CD4-positive, alpha-beta T cell treated with Interleukin-2 at 100 ng/mL for 4 hours (primary cell): ENCODE measurements at regions not wholly inside any gene's neighbourhood (a gene's known extent, or its start where the extent isn't known, plus 50 kb on each side); places are given as distances from the start of the nearest gene placed in this dataset.

Source experiments
- DNase-seq: peaks from one replicate; pipeline ENCODE4 v3.0.0-alpha.2; 2020; ENCODE audit warnings: low spot score

DNA sequence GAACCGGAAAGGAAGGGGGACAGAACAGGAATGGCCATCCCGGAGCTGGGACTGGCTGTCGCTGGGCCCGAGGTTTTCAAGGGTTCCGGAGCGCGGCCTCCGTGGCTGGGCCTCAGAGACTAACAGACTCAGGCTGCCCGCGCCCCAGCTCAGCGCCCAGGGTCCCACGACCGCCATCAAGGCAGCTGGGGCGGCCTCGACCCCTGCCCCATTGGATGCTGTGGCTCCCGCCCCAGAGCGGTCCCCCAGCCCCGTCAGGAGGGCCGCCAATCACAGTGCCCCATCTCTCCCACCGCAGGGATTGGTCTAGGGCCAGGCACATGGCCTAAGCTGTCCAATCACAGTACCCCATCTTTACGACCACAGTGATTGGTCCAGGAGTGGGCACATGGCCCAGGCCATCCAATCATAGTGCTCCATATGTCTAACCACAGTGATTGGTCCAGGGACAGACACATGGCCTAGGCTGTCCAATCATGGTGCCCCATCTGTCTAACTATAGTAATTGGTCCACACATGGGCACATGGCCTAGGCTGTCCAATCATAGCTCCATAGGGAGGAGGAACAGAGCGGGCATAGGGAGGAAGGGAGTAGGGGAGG lies 105.3 kb upstream of the NKX1-1 start:
- DNase-seq = peak; percentile 10

DNA sequence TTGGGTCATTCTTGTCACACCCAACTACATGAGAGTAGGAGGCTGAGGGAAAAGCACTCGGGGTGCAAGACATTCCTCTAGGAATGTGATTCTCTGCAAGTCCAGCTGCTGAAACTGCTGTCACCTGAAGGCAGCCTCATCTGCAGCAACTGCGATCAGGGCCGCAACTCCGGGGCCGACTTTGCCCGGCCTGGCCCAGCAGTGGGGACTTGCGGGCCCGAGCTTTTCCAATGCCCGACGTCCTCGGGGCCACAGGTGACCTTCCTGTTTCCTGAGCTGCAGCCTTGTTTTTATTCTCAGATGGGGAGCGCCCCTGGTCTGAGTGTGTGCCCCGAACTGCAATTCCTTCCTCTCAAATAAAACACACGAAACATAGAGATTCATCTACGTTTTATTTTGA lies 104.7 kb upstream of the NKX1-1 start:
- no peak for DNase-seq

DNA sequence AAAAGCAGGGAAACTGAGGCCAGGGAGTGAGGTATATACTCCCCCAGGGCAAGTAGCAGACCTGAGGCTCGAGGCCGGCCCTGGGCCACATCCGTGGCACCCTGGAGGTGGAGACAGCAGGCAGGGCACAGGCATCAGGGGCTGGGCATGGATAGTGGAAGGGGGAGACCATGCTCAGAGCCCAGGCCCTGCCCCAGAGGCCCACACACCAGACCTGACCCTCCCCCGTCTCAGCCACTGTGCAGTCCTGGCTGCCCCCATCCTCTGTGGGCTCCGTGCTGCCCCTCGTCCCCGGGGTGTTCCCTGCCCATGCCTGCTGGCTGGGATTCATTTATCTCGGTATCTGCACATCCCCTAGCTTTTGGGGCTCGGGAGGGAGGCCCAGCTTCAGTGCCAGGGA lies 103.1 kb upstream of the NKX1-1 start:
- DNase-seq = no peak

DNA sequence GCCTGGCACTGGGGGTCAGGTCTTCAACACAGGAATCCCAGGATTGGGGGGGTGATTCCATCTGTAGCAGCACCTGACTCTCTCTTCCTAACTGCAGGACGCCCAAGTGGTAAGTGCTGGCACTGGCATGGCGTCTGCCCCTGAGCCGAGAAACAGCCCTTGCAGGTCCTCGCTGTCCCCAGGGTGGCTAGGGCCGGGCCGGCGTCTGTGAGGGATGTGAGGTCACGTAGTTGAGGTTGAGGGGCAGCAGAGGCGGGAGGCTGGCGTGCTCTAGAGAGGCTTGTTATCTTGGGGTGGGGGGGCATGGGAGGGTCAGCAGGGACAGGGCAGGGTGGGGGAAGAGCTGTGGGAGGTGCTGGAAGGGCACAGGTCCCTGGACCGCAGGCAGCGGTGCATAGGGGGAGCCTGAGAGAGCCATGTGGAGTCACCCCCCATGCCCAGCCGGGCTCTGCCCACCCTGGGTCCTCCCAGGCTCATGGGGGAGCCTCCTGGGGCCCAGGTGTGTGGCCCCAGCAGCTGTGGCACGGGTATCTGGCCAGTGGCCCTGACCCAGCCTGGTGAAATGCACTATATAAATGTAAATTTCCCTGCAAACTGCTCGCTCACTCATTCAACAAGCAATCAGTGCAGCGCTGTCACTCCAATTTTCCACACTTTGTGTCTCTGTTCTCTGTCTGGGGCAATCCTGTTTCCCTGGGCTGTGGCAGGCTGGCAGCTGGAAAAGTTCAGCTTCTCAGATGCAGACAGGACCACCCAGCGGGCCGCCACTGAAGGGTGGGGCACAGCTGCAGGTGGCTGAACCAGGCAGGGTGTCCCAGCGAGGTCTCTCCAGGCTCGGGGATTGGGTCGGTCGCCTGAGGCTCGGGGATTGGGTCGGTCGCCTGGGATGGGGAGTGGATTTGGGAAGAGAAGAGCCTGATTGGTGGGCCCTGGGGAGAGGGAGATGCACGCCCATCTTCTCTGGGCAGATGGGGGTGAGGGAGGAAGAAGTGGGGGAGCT lies 102.2 kb upstream of the NKX1-1 start:
- DNase-seq = no peak

DNA sequence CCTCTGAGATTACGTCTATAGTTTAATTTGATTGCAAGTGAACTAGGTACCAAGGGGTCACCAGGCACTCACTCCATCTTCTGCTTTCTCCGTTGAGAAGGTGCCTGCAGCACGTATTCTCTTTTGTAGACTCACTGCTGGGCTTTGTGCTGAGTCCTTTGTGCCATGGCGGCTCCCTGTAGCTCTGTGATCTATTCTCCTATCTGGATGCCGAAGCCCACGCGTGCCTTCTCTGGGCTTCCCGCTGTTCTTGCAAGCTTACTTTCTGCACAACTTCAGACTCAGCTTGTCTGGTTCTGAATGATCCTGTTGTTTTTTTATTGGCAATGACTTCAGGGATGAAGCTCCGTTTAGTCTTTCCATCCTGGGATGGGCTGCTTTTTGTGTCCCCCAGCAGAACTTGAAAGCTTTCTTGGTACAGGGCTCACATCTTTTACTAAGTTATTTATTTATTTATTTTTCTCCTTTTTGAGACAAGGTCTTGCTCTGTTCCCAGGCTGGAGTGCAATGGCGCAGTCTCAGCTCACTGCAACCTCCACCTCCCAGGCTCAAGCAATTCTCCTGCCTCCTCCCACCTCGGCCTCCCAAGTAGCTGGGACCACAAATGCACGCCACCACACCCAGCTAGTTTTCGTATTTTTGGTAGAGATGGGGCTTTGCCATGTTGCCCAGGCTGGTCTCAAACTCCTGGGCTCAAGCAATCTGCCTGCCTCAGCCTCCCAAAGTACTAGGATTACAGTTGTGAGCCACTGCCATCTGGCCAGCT lies 100.9 kb upstream of the NKX1-1 start:
- DNase-seq = no peak

DNA sequence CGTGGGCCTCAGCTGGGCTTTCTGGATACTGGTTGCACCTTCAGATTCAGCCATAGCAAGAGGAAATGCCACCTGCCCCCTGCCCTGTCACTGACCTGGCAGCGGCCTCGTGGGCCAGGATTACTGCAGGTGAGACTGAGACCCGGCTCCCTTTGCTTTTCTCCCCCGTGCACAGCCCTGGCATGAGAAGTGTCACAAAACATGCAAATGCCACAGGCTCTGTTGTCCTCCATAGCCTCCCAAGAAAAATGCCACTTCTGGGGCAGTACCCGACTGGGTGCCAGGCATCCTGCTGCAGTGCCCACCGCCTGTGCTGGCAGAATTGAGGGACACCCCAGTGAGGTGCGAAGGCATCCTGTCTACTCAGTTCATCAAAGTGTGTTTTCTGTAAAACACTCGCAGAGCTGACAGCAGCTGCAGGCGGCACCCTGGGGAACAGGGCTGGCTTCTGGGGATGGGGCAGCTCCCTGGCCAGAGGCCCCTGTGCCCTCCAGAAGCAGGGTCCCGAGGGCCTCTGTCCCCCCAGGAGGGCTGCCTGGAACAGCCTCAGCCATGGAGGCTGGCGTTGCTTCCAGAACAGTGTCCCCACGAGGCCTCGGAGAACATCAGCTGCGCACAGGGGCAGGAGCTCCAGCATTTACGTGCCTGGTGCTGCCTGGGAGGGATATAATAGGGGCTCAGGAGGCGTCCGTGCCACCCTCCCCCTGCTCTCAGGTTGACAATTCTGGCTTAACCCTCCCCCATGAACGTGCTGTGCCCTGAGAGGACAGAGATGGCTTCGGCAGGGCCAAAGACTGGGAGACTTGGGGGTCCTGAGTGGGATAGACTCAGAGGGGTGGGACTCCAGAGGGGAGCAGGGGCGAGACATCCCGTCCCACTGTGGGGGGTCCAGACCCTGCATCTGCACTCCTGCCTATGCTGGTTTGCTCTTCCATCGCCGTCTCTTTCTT lies 99.5 kb upstream of the NKX1-1 start:
- DNase-seq = no peak

DNA sequence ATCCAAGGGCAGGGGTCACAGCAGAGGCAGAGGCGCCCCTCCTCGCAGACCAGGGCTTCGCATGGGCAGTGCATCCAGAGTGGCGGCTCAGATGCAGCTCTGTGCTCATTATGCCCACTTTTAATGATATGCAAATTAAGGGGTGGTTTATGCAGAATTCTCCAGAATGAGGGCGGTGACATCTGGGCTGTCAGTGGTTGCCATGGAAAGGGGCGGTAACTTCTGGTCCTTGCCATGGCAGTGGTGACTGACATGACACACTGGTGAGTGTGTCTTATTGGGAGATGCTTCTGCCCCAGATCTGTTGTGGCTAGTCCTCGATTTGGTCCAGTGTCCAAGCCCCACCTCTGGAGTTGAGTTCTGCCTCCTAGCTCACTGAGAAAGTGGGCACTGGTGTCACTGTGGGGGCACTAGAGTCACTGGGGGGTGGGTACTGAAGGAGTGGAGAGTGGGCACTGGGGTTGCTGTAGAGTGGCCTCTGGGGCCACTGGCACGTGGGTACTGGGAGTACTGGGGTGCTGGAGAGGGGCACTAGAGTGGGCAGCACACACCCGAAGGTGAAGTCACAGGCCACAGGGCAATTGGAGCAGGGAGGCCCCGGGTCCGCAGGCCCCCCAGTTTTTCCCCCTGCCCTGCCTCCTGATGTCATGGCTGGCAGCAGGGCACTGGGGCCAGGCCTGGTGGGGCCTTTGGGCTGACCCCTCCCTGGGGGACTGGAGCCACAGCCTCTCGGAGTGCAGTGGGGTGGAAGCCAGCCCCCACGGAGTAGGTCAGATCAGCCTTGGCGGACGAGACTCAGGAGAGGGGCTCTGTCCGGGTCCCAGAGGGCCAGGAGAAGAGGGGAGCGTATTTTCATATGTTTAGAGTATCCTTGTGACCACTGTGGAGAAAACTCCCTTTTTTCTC lies 98.6 kb upstream of the NKX1-1 start:
- DNase-seq = no peak

DNA sequence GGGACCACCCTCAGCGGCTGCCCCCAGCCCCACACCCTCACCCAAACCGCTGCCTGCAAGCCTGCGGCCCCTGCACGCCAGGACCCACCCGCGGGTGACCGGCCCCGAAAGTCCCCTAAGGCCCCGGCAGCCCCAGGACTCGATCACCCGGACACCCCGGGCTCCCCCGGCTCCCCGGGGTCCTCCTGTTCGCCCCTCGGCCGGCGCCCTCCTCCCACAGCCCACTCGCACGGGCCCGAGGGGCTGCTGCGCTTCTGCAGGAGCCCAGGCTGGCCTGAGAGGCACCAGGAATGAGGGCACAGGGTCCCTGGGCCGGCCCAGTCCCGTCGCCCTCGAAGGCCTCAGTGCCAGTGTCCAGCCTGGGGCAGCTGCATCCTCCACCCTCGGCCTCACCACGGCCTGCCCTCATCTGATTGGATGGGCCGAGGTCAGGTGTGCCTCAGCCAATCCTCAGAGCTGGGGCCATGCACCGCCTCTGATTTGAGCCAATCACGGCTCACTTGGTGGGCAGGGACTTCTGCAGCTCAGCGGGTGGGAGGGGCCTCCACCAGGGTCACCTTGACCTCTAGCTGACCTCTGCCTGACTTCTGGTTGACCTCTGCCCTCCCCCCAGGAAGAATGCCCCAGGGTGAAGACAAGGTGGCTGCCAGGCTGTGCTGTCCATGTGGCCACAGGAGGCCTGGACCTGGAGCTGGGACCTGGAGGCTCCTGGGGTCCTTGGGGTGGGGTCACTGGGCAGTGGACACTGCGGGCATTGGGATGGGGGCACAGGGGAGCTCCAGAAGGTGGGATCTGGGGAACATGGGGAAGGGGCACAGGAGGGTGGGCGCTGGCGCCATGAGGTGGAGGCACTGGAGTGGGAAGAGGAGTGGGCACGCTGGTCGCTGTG lies 97.6 kb upstream of the NKX1-1 start:
- no peak for DNase-seq

DNA sequence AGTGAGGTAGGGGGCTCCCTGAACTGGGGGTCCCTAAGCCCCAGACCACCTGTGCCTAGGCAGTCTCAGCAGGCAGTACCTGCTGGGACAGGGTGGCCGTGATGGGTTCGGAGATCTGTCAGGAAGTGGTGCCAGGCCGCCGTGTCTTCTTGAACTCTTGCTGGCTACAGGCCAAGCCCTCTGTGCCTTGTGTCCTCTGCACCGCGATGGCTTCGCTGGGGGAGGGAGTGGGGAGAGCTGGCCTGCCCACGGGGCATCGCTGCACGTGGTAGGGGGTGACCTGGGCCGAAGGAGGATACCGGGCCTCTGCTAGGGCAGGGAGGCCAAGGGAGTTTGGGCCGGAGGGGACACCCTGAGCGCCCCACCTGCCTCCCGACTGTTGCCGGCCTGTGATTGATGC lies 96.7 kb upstream of the NKX1-1 start:
- DNase-seq = no peak

DNA sequence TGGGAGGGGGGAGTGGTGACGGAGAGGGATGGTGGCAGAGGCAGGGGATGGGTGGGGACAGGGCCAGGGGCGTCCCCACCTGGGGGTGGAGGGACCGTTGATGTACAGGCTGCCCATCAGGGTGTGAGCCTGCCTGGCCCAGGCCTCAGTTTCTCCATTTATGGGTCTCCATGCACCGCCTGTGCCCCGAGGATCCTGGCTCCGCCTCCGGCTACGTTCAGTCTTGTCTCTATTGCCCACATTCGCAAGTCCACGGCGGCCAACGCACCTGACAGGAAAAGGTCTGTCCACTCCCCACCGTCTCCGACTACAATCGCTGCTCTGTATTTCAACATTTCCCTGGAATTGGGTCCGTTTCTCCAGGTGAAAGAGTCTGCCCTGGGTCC lies 96.3 kb upstream of the NKX1-1 start:
- no peak for DNase-seq

DNA sequence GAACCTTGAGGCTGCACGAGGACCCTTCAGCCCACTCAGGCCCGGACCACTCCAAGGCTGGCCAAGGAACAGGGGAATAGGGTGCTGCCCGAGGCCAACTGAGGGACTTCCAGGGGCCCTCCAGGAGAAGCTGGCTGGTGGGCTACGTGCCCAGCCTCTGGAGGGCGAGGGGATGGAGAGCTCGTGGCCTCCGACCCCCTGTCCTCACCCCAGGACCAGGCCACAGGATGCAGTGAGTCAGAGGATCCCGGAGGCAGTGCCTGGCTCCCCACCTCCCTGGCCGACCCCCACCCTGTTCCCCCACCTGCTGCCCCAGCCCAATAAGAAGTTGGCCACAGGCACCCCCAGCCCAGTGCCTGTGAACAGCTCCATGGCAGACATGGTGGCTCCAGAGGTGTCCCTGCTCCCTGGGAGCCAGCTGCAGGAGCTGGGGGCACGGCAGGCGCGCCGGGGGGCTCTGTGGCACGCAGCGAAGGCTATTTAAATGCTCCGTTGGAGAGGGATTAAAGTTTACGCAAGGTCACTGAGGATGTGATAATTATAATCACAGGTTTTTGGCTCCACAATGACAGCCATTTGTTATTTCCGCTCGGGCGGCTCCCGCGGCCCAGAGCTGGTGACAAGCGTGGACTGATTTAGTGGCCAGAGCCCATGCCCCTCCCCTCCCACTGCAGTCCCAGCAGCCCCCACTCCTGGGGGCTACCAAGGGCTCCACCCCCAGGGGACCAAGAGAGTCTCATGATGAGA lies 95.7 kb upstream of the NKX1-1 start:
- no peak for DNase-seq

DNA sequence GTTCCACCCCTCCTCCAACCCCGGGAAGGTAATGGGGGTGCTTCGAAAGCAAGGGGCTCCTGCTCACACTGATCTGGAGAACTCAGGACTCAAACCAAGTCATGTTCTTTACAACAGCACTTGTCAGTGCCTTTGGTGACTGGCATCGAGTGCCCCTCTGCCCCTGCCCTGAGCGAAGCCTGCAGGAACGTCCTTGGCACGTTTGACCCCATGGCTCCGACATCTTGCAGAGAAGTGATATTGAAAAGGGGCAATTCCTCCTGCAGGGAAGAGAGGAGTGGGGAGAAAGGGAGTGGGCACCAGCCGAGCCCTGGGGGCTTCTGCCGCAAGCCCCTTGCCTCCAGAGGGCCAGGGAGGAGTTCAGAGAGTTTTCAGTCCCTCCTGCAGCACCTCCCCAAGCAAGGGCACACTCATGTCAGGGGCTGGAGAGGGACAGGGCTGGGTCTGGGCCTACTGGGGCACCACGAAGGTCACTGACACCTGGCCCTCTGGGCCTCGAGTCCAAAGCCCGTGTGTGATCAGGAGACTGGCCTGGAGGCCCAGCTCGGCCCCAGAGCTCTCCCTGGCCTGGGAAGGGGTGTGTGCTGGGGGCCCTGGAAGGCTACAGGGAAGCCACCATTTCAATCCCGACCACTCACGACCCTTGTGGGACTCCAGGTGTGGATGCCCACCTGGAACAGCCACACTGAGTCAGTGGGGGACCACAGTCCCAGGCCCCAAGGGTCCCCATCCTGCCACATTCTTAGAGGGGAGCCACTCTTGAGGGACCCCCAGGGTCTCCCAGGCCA lies 94.9 kb upstream of the NKX1-1 start:
- DNase-seq = no peak

DNA sequence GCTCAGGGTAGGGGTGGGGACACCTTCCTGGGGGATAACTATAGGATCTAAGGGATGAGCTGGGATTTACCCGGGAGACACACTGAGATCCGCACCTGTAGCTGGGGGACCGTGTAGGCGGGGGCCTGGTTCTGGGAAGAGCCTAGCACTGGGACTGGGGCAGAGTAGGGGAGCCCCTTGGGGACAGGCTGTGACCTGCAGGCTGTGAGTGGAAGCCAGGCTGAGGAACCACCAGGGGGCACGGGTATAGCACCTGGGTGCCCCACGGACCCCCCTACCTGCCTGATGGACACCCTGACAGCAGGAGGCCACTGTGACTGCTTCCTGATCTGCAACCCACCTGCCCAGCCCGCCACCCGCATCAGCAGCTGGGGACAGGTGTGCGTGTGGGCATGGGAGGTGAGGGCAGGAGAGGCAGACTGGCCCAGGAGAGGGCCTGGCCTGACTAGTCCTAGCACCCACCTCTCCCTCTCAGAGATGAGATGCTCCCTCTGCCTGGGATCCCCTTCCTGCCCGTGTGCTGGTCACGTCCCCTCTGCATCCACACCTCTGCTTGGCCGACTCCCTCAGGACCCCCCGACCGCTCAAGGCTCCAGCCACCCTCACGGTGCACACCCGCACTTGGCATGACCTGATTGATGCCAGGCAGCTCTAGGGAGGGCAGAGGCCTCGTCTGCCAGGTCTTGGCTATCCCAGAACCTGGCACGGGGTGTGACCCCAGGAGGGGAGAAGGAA lies 94.2 kb upstream of the NKX1-1 start:
- no peak for DNase-seq

DNA sequence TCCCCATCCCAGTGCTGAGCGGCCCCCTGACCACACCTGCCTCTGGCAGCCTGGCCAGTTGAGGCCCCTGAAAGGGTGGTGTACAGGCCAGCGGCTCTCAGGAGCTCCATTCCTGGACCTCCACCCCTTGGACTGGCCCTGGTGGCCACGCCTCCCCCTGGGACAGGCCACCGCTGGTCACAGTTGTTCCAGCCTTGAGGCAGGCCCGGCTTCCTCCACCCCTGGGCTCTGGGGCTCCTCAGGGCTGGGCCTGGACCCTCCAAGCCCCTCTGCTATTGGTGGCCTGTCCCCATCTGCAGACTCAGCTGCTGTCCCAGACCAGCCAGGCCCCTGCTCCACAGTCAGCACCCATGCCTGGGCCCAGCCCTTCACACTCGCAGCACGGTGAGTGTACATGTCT lies 93.2 kb upstream of the NKX1-1 start:
- DNase-seq = no peak

DNA sequence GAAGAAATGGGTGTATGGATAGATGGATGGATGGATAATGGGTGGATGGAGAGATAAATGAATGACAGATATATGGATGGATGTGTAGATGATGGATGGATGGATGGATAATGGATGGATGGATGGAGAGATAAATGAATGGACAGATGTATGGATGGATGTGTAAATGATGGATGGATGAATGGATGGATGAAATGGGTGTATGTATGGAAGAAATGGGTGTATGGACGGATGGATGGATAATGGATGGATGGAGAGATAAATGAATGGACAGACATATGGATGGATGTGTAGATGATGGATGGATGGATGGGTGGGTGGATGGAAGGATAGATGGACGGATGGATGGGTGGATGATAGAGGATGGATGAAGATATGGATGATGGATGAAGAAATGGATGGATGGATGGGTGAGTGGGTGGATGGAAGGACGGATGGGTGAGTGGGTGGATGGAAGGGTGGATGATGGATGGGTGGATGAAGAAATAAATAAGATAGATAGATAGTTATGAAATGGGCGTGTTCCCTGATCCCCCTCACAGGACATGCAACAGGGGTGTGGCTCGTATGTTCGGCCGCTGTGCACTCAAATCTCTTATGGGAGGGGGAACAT lies 91.1 kb upstream of the NKX1-1 start:
- DNase-seq = no peak

DNA sequence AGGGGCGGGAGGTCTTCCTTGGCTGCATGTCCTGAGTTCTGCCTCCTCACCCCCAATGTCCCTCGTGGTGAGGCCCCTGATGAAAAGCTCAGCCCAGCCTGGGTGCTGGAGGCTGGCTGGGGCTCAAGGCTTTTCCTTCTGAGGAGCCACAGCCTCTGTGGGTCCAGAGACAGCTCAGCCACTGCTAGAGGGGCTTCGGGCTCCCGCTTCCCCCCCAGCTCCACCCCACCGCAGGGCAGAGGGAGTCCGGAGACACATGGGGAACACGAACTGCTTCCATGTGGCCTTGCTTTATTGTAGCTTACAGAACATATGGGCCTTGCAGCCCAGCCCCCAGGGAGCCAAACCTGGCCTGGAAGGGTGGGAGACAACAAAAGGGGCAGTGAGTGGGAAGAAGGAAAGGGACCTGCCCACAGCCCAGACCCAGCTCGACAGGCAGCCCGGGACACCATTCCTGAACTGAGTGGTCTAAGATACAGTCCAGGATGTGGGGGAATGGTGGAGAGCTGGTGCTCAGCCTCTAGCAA lies 89.9 kb upstream of the NKX1-1 start:
- DNase-seq = no peak
